ENCODE measurements at regions not wholly inside any gene's neighbourhood (a gene's known extent, or its start where the extent isn't known, plus 50 kb on each side); places are given as distances from the start of the nearest gene placed in this dataset.
"Not testable (repeated sequence)": the region's sequence is repeated elsewhere in the genome, so short reads cannot be mapped to it uniquely, and the experiment has no call there.

DNA sequence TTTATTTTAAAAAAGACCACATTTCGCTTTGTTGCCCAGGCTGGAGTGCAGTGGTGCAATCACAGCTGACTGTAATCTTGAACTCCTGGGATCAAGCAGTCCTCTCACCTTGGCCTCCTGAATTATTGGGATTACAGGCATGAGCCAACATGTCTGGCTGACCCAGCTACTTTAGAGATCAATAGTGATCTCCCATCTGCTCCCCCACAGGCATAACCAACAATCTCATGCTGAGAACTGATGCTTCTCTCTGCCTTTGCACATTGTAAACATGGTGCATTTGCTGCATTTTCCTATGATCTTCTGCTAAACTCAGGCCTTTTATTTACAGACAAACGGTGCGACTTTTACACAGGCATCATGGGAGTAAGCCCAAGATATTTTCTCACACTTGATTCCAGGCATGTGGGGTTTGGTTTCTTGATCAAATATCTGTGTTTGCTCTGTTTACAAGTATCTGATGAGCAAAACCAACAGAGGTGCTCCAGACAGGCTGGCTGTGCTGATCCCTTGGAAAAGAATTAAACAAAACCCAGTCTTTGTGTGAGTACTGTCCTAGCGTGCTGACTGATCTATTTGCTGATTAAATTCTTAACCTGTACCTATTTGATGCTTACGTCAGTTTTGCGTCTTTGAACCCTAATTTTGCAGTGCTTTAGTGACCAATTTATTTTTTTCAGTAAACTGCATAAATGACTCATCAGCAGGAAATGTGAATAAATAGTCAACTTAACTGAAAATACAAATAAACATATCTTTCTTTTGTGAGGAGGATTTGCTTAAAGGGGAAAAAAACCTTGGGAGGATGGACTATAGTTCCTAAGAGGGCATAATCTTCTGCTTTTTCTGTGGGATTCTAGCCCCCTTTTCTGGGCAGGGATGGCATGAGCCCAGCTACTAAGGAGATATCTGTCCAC is 191.7 kb upstream of the NR3C1 start:
- in situ Hi-C loops (cut with HindIII; ENCODE audit: low sequenced_read_pairs): no loop called here

GRCh38 chr5:143593723-143594122 is 190.2 kb upstream of the NR3C1 start:
- in situ Hi-C loops (cut with HindIII; ENCODE audit: low sequenced_read_pairs): no loop called here

DNA sequence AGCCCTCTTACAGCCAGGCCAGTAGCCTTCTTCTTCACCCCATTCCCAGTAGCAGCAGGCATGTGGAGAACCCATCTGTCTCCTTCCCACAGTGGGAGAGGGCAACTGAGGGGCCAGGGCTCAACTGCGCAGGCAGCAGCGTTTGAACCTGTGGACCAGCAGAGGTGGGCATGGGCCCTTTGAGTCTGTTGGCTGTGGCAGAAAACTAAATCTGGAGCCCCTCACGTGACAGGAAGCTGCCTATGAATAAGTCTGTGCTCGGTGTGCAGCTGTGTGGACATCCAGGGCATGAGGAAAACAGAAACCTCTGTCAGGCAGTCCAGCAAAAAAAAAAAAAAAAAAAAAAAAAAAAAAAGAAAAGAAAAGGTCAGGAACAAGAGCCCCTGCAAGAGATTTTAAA is 189.2 kb upstream of the NR3C1 start:
- in situ Hi-C loops (cut with HindIII; ENCODE audit: low sequenced_read_pairs): no loop called here

DNA sequence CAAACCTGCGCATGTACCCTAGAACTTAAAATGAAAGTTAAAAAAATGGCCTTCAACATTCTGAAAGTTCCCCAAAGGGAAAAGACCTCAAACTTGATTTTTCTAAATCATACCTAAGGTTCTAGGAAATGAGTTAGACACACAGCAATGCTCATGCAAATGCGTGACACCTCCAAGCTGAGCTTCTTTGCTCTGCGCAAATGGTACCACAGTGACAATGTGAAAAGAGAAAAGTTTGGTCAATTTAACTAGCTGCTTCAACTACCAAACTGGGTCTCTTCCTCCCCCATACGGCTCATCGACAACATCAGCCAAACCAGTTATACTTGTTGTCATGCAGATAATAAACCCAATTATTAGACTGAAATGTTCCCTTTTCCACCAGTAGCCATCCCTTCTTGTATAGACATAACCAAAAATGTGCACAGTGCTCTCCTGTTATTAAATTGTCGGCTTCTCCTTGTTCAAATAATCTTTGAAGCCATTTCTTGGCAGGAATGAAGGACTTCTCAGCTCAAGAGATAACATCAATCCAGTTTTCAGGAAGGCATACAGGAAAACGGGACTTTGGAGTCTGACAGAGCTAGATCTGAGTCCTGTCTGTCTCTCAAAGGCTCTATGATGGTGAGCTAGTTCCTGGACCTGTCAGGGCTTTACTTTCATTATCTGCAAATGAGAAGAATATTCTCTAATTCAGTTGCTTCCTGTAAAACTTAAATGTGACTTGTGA is 185.6 kb upstream of the NR3C1 start:
- in situ Hi-C loops (cut with HindIII; ENCODE audit: low sequenced_read_pairs): no loop called here

GRCh38 chr5:143588121-143588520 is 184.6 kb upstream of the NR3C1 start:
- in situ Hi-C loops (cut with HindIII; ENCODE audit: low sequenced_read_pairs): not testable (repeated sequence)

DNA sequence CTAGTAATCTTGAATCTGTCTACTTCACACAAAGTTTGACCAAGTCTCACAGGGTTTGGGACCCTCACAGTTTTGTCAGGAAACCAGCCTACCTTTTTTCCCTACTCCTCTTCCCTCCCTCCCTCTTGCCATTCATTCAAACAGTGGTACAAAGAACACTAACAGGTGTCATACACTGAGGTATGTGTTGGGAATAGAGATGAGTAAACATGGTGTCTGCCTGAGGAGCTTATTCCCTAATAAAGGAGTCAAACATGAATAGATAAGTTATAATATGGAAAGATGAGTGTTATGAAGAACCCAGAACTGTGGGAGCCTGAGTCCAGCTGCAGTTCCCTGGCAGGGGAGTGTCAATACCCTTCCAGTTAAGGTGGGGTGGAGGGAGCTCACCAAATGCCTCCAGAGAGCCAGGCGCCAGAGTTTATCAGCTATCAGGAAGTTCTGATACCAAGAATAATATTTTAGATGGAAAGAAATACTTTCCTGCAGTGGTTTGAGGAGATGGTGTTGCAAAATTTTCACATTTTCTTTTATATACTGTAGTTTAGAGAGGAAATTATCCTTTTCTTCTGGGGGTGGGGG is 183.4 kb upstream of the NR3C1 start:
- in situ Hi-C loops (cut with HindIII; ENCODE audit: low sequenced_read_pairs): no loop called here

DNA sequence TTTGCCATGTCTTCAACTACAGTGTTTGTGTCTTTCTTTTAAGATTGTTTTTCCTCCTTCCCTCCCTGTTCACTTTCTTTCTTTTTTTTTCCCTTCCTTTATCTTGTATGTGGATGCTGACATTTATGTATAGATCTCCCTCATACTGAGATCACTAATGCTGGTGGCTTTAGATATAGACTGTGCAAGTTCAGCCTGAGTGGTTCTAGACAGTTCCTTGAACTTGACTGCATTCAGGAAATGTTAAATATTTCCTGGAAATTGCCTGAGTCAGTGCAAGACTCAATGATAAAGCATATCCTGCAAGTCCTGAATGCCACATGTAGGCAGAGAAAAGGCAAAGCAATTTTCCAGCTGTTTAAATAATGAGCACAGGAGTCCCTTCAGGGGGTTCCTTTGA is 182.5 kb upstream of the NR3C1 start:
- in situ Hi-C loops (cut with HindIII; ENCODE audit: low sequenced_read_pairs): no loop called here

DNA sequence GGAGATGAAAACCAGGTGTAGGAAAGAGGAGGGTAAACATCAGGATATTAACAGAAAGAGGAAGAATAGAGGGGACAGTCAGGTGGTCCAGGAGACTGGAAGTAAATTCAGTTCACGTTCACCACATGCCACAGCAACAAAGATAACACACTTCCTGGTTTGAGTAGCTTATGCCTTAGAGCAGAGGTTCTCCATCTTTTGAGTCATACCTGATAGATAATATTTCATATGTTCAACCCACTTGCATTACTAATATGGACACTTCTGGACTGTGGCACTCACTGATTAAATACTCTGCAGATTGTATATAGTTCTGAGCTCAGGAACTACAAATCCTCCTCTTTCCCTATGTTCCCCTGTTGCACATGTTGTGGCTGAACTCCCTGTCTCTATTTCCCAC is 179.9 kb upstream of the NR3C1 start:
- in situ Hi-C loops (cut with HindIII; ENCODE audit: low sequenced_read_pairs): no loop called here

DNA sequence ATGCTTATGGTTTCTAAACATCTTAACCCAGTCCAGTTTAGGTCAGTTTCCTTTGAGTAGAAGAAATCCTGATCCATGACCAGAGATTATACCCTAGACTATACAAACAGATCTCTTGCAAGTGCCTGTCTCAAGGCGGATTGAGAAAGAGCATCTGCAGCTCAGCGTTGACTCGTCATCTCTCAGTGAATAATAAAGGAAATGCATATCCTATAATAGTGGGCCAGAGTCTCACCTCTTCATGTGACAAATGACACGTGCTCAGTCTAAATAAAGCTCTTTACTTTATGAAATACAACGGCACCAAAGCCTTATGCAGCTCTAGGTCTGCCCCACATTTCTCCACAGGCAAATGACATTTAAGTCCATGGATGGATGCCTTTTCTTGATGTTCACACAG is 179.4 kb upstream of the NR3C1 start:
- in situ Hi-C loops (cut with HindIII; ENCODE audit: low sequenced_read_pairs): no loop called here

- in situ Hi-C loops (cut with HindIII; ENCODE audit: low sequenced_read_pairs): no loop called here
Observed at GRCh38 chr5:143582176-143582575, 178.7 kb upstream of the NR3C1 start.

GRCh38 chr5:143581649-143582048 is 178.2 kb upstream of the NR3C1 start:
- in situ Hi-C loops (cut with HindIII; ENCODE audit: low sequenced_read_pairs): no loop called here

GRCh38 chr5:143581147-143581546 is 177.7 kb upstream of the NR3C1 start:
- in situ Hi-C loops (cut with HindIII; ENCODE audit: low sequenced_read_pairs): no loop called here

GRCh38 chr5:143576711-143577484 is 173.4 kb upstream of the NR3C1 start:
- in situ Hi-C loops (cut with HindIII; ENCODE audit: low sequenced_read_pairs): no loop called here

GRCh38 chr5:143575286-143575685 is 171.8 kb upstream of the NR3C1 start:
- in situ Hi-C loops (cut with HindIII; ENCODE audit: low sequenced_read_pairs): no loop called here

DNA sequence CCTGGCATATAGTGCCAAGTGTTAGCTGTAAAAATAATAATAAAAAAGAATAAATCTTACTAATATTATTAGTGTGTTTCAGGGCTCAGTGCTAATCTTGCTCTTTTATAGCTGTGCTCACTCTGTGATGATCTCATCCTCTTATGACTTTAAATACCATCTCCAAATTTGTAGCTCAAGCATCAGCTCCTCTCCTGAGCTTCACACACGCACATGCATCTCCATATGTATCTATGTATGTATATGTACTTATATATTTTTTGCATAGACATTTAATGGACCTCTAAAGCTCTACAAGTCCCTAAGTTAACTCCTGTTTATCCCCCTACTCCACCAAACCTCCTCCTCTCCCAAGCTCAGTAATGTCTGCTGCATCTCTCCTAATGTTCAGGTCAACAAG is 170.8 kb upstream of the NR3C1 start:
- in situ Hi-C loops (cut with HindIII; ENCODE audit: low sequenced_read_pairs): no loop called here

DNA sequence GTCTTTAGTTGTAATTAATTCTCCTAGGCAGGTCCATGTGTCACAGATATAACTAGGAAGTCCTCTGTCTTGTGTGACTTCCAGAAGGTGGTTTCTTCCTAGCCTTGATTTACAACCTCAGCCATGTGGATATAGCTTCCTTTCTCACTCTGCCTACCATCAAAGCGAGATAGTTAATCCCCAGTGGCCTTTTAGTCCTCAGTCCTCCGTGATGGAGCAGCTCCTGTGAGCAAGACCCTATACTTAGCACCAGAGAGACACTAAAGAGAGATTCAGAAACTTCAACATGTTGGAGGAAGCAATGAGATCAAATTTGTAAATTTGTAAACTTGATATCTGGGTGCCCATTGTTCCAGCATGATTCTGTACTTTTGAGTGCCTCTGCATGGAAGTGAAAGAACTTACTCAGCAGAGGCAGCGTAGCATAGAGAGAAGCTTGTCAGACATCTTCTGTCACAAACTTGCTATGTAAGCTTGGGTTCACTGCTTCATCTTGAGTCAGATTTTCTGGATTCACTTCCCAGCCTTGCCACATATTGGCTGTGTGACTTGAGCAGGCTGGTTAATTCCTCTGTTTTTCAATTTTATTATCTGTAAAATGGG is 170.2 kb upstream of the NR3C1 start:
- in situ Hi-C loops (cut with HindIII; ENCODE audit: low sequenced_read_pairs): no loop called here

DNA sequence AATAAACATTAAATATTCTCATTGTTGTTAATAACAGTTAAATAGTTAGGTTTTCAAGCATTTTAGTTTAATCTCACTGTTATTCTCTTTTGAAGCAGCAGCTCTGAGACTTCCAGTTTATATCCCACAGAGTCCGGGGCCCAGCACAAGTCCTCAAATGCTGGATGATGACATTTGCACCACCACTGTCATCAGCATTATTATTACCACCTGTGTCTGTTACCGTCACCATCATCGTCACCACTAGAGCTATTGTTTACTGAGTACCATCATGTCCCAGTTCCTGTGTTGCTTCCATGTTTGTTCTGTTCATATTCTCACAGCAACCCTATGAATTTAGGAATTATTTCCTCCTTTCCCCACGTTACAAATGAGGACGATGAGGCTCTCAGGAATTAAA is 169.2 kb upstream of the NR3C1 start:
- in situ Hi-C loops (cut with HindIII; ENCODE audit: low sequenced_read_pairs): no loop called here

- in situ Hi-C loops (cut with HindIII; ENCODE audit: low sequenced_read_pairs): no loop called here
Observed at GRCh38 chr5:143571642-143572624, 168.4 kb upstream of the NR3C1 start.

- in situ Hi-C loops (cut with HindIII; ENCODE audit: low sequenced_read_pairs): no loop called here
Observed at GRCh38 chr5:143570989-143571388, 167.5 kb upstream of the NR3C1 start.
